OCI-LY7 (cell line): ENCODE measurements at regions not wholly inside any gene's neighbourhood (a gene's known extent, or its start where the extent isn't known, plus 50 kb on each side); places are given as distances from the start of the nearest gene placed in this dataset.

ENCODE experiments used
- CTCF ChIP-seq: fragments of 200-600 bp; sonication (generic); conservative IDR thresholded peaks from 2 replicates; pipeline ENCODE4 v1.5.1; 2014; ENCODE audit warnings: mild to moderate bottlenecking, antibody characterized with exemption, low read length, moderate library complexity, mixed read lengths
- EZH2phosphoT487 ChIP-seq: fragments of 200-600 bp; sonication (generic); IDR thresholded peaks from 2 replicates; pipeline ENCODE4 v1.6.1; 2018; ENCODE audit warnings: low read depth, borderline replicate concordance, mild to moderate bottlenecking, mixed run types, antibody characterized with exemption, low read length, moderate library complexity, mixed read lengths

- TF ChIP-seq CTCF, result no peak
- no peak for TF ChIP-seq EZH2phosphoT487
Measured at GRCh38 chr2:100749771-100750542, 70.0 kb upstream of the NPAS2 start.
